ENCODE measurements at regions not wholly inside any gene's neighbourhood (a gene's known extent, or its start where the extent isn't known, plus 50 kb on each side); places are given as distances from the start of the nearest gene placed in this dataset.

DNA sequence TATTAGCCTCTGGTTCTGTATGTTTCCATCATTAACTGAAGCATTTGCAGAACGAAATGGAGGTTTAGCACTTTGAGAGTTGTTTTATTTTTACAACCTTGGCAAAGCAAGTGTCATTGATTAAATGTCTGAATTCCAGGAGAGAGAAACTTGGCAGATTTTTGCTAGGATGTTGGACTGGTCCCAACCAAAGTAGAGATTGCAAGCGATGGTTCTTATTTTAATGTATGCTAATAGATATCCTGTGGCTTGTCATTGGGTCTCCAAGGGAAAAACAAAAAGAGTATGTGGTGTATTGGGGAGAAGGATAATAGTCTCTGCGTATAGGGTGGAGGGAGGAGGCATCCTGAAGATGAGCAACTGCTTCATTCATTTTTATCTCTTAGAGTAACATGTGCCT, 457.2 kb upstream of the RUNX1 start:
- Histone ChIP-seq H3K9me1 (replicated peaks; ENCODE audit: control insufficient read depth, extremely low read depth, insufficient read depth, low read length) (no peaks in the 10 kb centered on the region), H3K9ac (replicated peaks; ENCODE audit: extremely low read depth, insufficient read depth, low read length) (no peak overlapping the region), H2AFZ (ENCODE audit: low read depth, low read length) (no peak overlapping the region), H3K4me3 (replicated peaks in 1 of 3; ENCODE audit: insufficient read depth in 1 of 3, low read depth in 1 of 3, low read length in 3 of 3) (no peak overlapping the region), H3K79me2 (ENCODE audit: control insufficient read depth, insufficient read depth, low read length) (no peaks in the 10 kb centered on the region), H3K4me1 (ENCODE audit: control insufficient read depth, extremely low read depth, insufficient read depth, low read length) (peaks cover 2% of the 10 kb centered on the region), H3K4me2 (ENCODE audit: insufficient read depth, low read length) (no peak overlapping the region), H3K36me3 (ENCODE audit: control insufficient read depth in 2 of 2, extremely low read depth in 1 of 2, insufficient read depth in 2 of 2, low read length in 2 of 2) (no peaks in the 10 kb centered on the region), H4K20me1 (replicated peaks; ENCODE audit: control insufficient read depth, extremely low read depth, insufficient read depth, low read length) (no peaks in the 10 kb centered on the region), H3K9me3 (replicated peaks; ENCODE audit: control insufficient read depth, insufficient read depth, low read length) (no peaks in the 10 kb centered on the region), H3K27me3 (ENCODE audit: control insufficient read depth in 2 of 2, insufficient read depth in 2 of 2, low read length in 2 of 2) (peaks cover 8 to 17% of the 10 kb centered on the region in 2 experiments), H3K27ac (ENCODE audit: insufficient read depth, low read depth, low read length) (no peak overlapping the region)
- DNase-seq (ENCODE audit: low read depth, low spot score) (peak; percentile 60), FAIRE-seq (no peak)
- no TSS peak for BruUV-seq (replicated peaks)
- POLR2A ChIA-PET, result no interaction called here
- dilution Hi-C loops (cut with MboI; ENCODE audit: extremely low pct_ligation_motif_present, low sequenced_read_pairs) (no loop called here), intact Hi-C loops (cut with micrococcal nuclease) (no loop called here)
- CTCF ChIA-PET, result interaction anchor here (1.0 kb wide), 1 partner anchor 334 kb away, joined by 3 read pairs; no protein-coding TSS in a partner anchor
- no peak for TF ChIP-seq MAX (IDR thresholded peaks at IDR 0.05; ENCODE audit: insufficient read depth, insufficient read length)

GRCh38 chr21:35504951-35505466, 455.9 kb upstream of the RUNX1 start:
- Histone ChIP-seq H2AFZ (ENCODE audit: low read depth, low read length) (no peak overlapping the region), H3K4me1 (ENCODE audit: control insufficient read depth, extremely low read depth, insufficient read depth, low read length) (peaks cover 2% of the 10 kb centered on the region), H3K79me2 (ENCODE audit: control insufficient read depth, insufficient read depth, low read length) (no peaks in the 10 kb centered on the region), H3K4me2 (ENCODE audit: insufficient read depth, low read length) (no peak overlapping the region), H3K9me3 (replicated peaks; ENCODE audit: control insufficient read depth, insufficient read depth, low read length) (no peaks in the 10 kb centered on the region), H3K27me3 (ENCODE audit: control insufficient read depth in 2 of 2, insufficient read depth in 2 of 2, low read length in 2 of 2) (peaks cover 8 to 18% of the 10 kb centered on the region in 2 experiments), H3K36me3 (ENCODE audit: control insufficient read depth in 2 of 2, extremely low read depth in 1 of 2, insufficient read depth in 2 of 2, low read length in 2 of 2) (no peaks in the 10 kb centered on the region), H3K9me1 (replicated peaks; ENCODE audit: control insufficient read depth, extremely low read depth, insufficient read depth, low read length) (no peaks in the 10 kb centered on the region), H4K20me1 (replicated peaks; ENCODE audit: control insufficient read depth, extremely low read depth, insufficient read depth, low read length) (no peaks in the 10 kb centered on the region), H3K9ac (replicated peaks; ENCODE audit: extremely low read depth, insufficient read depth, low read length) (no peak overlapping the region), H3K27ac (ENCODE audit: insufficient read depth, low read depth, low read length) (no peak overlapping the region), H3K4me3 (replicated peaks in 1 of 3; ENCODE audit: insufficient read depth in 1 of 3, low read depth in 1 of 3, low read length in 3 of 3) (no peak overlapping the region)
- dilution Hi-C loops (cut with MboI; ENCODE audit: extremely low pct_ligation_motif_present, low sequenced_read_pairs) (no loop called here), intact Hi-C loops (cut with micrococcal nuclease) (no loop called here)
- DNase-seq (ENCODE audit: low read depth, low spot score) (no peak), FAIRE-seq (no peak)
- TF ChIP-seq POLR2A (IDR thresholded peaks at IDR 0.05; ENCODE audit: low read depth, low read length), result no peak
- no peak for TF ChIP-seq GATA2 (IDR thresholded peaks at IDR 0.05; ENCODE audit: insufficient read depth, insufficient read length, low read depth, low read length)
- TF ChIP-seq MYC (IDR thresholded peaks at IDR 0.05; ENCODE audit: low read depth, low read length), result no peak
- TF ChIP-seq FOS (IDR thresholded peaks at IDR 0.05; ENCODE audit: borderline replicate concordance, insufficient read depth, low read length), result no peak
- no peak for TF ChIP-seq MAX (IDR thresholded peaks at IDR 0.05; ENCODE audit: insufficient read depth, insufficient read length)
- TF ChIP-seq JUN (IDR thresholded peaks at IDR 0.05; ENCODE audit: borderline replicate concordance, insufficient read depth, insufficient read length, low read depth), result no peak
- no peak for TF ChIP-seq POLR2AphosphoS5 (IDR thresholded peaks at IDR 0.05; ENCODE audit: insufficient read depth, low read depth, low read length)
- no peak for TF ChIP-seq CTCF (IDR thresholded peaks at IDR 0.05; ENCODE audit: extremely low read depth in 1 of 2, insufficient read depth in 1 of 2, low read depth in 1 of 2, low read length in 2 of 2)
- TF ChIP-seq EZH2 (IDR thresholded peaks at IDR 0.05; ENCODE audit: borderline replicate concordance, low read depth, low read length, severe bottlenecking), result no peak
- ChIA-PET POLR2A (no interaction called here), CTCF (interaction anchor here (0.7 to 2.2 kb wide), 4 partner anchors 36 to 595 kb away, joined by 3 to 5 read pairs (median 4); no protein-coding TSS in a partner anchor)
- BruUV-seq (replicated peaks), result no TSS peak

All from endothelial cell of umbilical vein (primary cell).